GM23338 (cell line): ENCODE measurements at regions not wholly inside any gene's neighbourhood (a gene's known extent, or its start where the extent isn't known, plus 50 kb on each side); places are given as distances from the start of the nearest gene placed in this dataset.
A peak's percentile ranks its signal among the peaks of the same experiment; 100 is the strongest.

ENCODE experiments used
- ATAC-seq: fragments of 200-7000 bp; cut with Tn5 transposase; 3 replicates; pipeline ENCODE4 v1.9.1; 2020
- DNase-seq: peaks from one replicate; pipeline ENCODE4 v3.0.0-alpha.2; 2015; ENCODE audit warnings: low spot score
- H2AFZ ChIP-seq: fragments of 200-600 bp; sonication (generic); 2 replicates; pipeline ENCODE4 v1.8.0; 2016; ENCODE audit warnings: antibody characterized with exemption, mild to moderate bottlenecking, moderate library complexity
- H3F3A ChIP-seq: fragments of 200-600 bp; sonication (generic); replicated peaks from 2 replicates; pipeline ENCODE4 v1.8.0; 2017; ENCODE audit warnings: antibody characterized with exemption, mixed run types, low read depth
- H3K27ac ChIP-seq: fragments of 200-600 bp; sonication (generic); 2 replicates; pipeline ENCODE4 v1.6.1; 2016; ENCODE audit warnings: low read depth
- H3K27me3 ChIP-seq: fragments of 200-600 bp; sonication (generic); 2 replicates; pipeline ENCODE4 v1.8.0; 2016; ENCODE audit warnings: mild to moderate bottlenecking, mixed run types, moderate library complexity; ENCODE audit not compliant: insufficient read depth
- H3K36me3 ChIP-seq: fragments of 200-600 bp; sonication (generic); 2 replicates; pipeline ENCODE4 v1.8.0; 2016; ENCODE audit warnings: mild to moderate bottlenecking; ENCODE audit not compliant: insufficient read depth
- H3K4me1 ChIP-seq: fragments of 200-600 bp; sonication (generic); 2 replicates; pipeline ENCODE4 v1.8.0; 2016; ENCODE audit warnings: mild to moderate bottlenecking, moderate library complexity; ENCODE audit not compliant: insufficient read depth
- H3K4me2 ChIP-seq: fragments of 200-600 bp; sonication (generic); 2 replicates; pipeline ENCODE4 v1.7.1; 2017; ENCODE audit warnings: mixed run types
- H3K4me3 ChIP-seq: fragments of 200-600 bp; sonication (generic); 2 replicates; pipeline ENCODE4 v1.6.1; 2016; ENCODE audit warnings: mixed run types
- H3K79me2 ChIP-seq: fragments of 200-600 bp; sonication (generic); replicated peaks from 2 replicates; pipeline ENCODE4 v1.8.0; 2017; ENCODE audit warnings: mild to moderate bottlenecking; ENCODE audit not compliant: insufficient read depth
- H3K9me2 ChIP-seq: fragments of 200-600 bp; sonication (generic); 2 replicates; pipeline ENCODE4 v1.8.0; 2017; ENCODE audit not compliant: insufficient read depth
- H4K20me1 ChIP-seq: fragments of 200-600 bp; sonication (generic); replicated peaks from 2 replicates; pipeline ENCODE4 v1.8.0; 2017; ENCODE audit warnings: mild to moderate bottlenecking; ENCODE audit not compliant: insufficient read depth
- H3K27ac Mint-ChIP-seq: 2 replicates; pipeline ENCODE4 v1.8.0; 2020; ENCODE audit warnings: inconsistent platforms, mild to moderate bottlenecking, moderate library complexity, mixed read lengths
- H3K27me3 Mint-ChIP-seq: 3 replicates; pipeline ENCODE4 v1.8.0; 2022; ENCODE audit warnings: low read depth, mild to moderate bottlenecking, moderate library complexity, mixed read lengths, inconsistent platforms; ENCODE audit not compliant: insufficient read depth, poor library complexity
- H3K36me3 Mint-ChIP-seq: 3 replicates; pipeline ENCODE4 v1.8.0; 2021; ENCODE audit warnings: low read depth, mild to moderate bottlenecking, inconsistent platforms, moderate library complexity, mixed read lengths
- H3K4me1 Mint-ChIP-seq: 3 replicates; pipeline ENCODE4 v1.8.0; 2020; ENCODE audit warnings: mild to moderate bottlenecking, inconsistent platforms, mixed read lengths
- H3K4me3 Mint-ChIP-seq: 3 replicates; pipeline ENCODE4 v1.8.0; 2021; ENCODE audit warnings: moderate library complexity, mild to moderate bottlenecking, inconsistent platforms, mixed read lengths
- H3K9me3 Mint-ChIP-seq: 3 replicates; pipeline ENCODE4 v1.8.0; 2020; ENCODE audit warnings: moderate library complexity, mild to moderate bottlenecking, inconsistent platforms, mixed read lengths
- CTCF ChIP-seq, 2 experiments: fragments of 200-600 bp in 1 of 2; sonication (generic) in 1 of 2; conservative IDR thresholded peaks; 2 replicates each; pipeline versions ENCODE4 v1.5.1 to v1.6.1; 2016 to 2017; ENCODE audit warnings: antibody characterized with exemption in 2 of 2, low read depth in 2 of 2, mild to moderate bottlenecking in 2 of 2, moderate library complexity in 1 of 2
- EZH2 ChIP-seq: fragments of 200-600 bp; sonication (generic); IDR thresholded peaks from one replicate; pipeline ENCODE4 v1.8.0; 2017; ENCODE audit warnings: antibody characterized with exemption, mild to moderate bottlenecking, low read depth; ENCODE audit not compliant: unreplicated experiment
- EZH2phosphoT487 ChIP-seq: fragments of 200-600 bp; sonication (generic); IDR thresholded peaks from one replicate; pipeline ENCODE4 v1.8.1; 2018; ENCODE audit warnings: antibody characterized with exemption; ENCODE audit not compliant: unreplicated experiment
- JUNB ChIP-seq: IDR thresholded peaks from one replicate; pipeline ENCODE4 v1.6.1; 2016; ENCODE audit warnings: antibody characterized with exemption; ENCODE audit not compliant: unreplicated experiment
- NANOG ChIP-seq: IDR thresholded peaks from 2 replicates; pipeline ENCODE4 v1.6.1; 2016; ENCODE audit warnings: antibody characterized with exemption, borderline replicate concordance
- POLR2AphosphoS5 ChIP-seq: IDR thresholded peaks from 2 replicates; pipeline ENCODE4 v1.6.1; 2016; ENCODE audit warnings: antibody characterized with exemption, low read depth
- REST ChIP-seq: IDR thresholded peaks from one replicate; pipeline ENCODE4 v1.6.1; 2018; ENCODE audit warnings: antibody characterized with exemption; ENCODE audit not compliant: unreplicated experiment
- STAT1 ChIP-seq: IDR thresholded peaks from one replicate; pipeline ENCODE4 v1.6.1; 2016; ENCODE audit warnings: antibody characterized with exemption; ENCODE audit not compliant: unreplicated experiment
- ZNF114 ChIP-seq: fragments of 250-450 bp; sonication (Bioruptor Pico); IDR thresholded peaks from 2 replicates; pipeline ENCODE4 v1.5.0; 2020; ENCODE audit warnings: mild to moderate bottlenecking, moderate library complexity
- ZNF331 ChIP-seq: fragments of 250-450 bp; sonication (Bioruptor Pico); IDR thresholded peaks from 2 replicates; pipeline ENCODE4 v1.5.0; 2020; ENCODE audit warnings: low read depth, mild to moderate bottlenecking, moderate library complexity

GRCh38 chr1:184254849-184255248 is 132.0 kb upstream of the C1orf21 start:
- H3K4me1 ChIP-seq = no peaks in the 10 kb centered on the region
- H3K36me3 ChIP-seq = no peaks in the 10 kb centered on the region
- ATAC-seq = no peak; the same call in 2 of the 3 replicates
- no peak overlapping the region for H3K27ac ChIP-seq
- H3K9me2 ChIP-seq = no peaks in the 10 kb centered on the region; the same call in 1 of the 2 replicates
- Mint-ChIP-seq H3K27me3 (peaks cover 3% of the 10 kb centered on the region), H3K4me1 (peaks cover 7% of the 10 kb centered on the region; the same call in 2 of the 3 replicates), H3K9me3 (no peaks in the 10 kb centered on the region), H3K36me3 (no peaks in the 10 kb centered on the region), H3K4me3 (no peak overlapping the region), H3K27ac (no peak overlapping the region)
- H4K20me1 ChIP-seq = no peaks in the 10 kb centered on the region
- no peaks in the 10 kb centered on the region for H3K79me2 ChIP-seq
- no peak for DNase-seq
- no peak overlapping the region for H3K4me2 ChIP-seq
- TF ChIP-seq ZNF114 (no peak), STAT1 (no peak), JUNB (no peak), POLR2AphosphoS5 (no peak), EZH2phosphoT487 (no peak), ZNF331 (CRISPR knock-in tag) (no peak), EZH2 (no peak), REST (no peak), NANOG (no peak), CTCF (conservative IDR thresholded peaks at IDR 0.05; ENCODE audit: low read depth in 2 of 2) (no peak)
- no peaks in the 10 kb centered on the region for H3K27me3 ChIP-seq
- no peak overlapping the region for H2AFZ ChIP-seq
- H3K4me3 ChIP-seq = no peak overlapping the region
- H3F3A ChIP-seq = no peaks in the 10 kb centered on the region

GRCh38 chr1:184255560-184255959 is 131.3 kb upstream of the C1orf21 start:
- peak; percentile 39 for ATAC-seq
- H3K4me1 ChIP-seq = no peaks in the 10 kb centered on the region
- no peak overlapping the region for H3K4me3 Mint-ChIP-seq
- H3K27me3 ChIP-seq = no peaks in the 10 kb centered on the region
- peaks cover 3% of the 10 kb centered on the region for H3K27me3 Mint-ChIP-seq
- H4K20me1 ChIP-seq = no peaks in the 10 kb centered on the region
- H3K9me3 Mint-ChIP-seq = no peaks in the 10 kb centered on the region
- no peaks in the 10 kb centered on the region for H3K36me3 Mint-ChIP-seq
- H3K9me2 ChIP-seq = no peaks in the 10 kb centered on the region; the same call in 1 of the 2 replicates
- no peak overlapping the region for H3K27ac ChIP-seq
- H3K4me2 ChIP-seq = no peak overlapping the region
- H3K4me1 Mint-ChIP-seq = peaks cover 7% of the 10 kb centered on the region; the same call in 2 of the 3 replicates
- H3F3A ChIP-seq = no peaks in the 10 kb centered on the region
- no peaks in the 10 kb centered on the region for H3K79me2 ChIP-seq
- H2AFZ ChIP-seq = peak overlapping the region; percentile 15; the same call in 1 of the 2 replicates
- DNase-seq = peak; percentile 23
- H3K4me3 ChIP-seq = no peak overlapping the region
- H3K36me3 ChIP-seq = no peaks in the 10 kb centered on the region
- no peak overlapping the region for H3K27ac Mint-ChIP-seq
- TF ChIP-seq CTCF (conservative IDR thresholded peaks at IDR 0.05; ENCODE audit: low read depth in 2 of 2) = no peak
- TF ChIP-seq ZNF114 = no peak
